ENCODE measurements at regions not wholly inside any gene's neighbourhood (a gene's known extent, or its start where the extent isn't known, plus 50 kb on each side); places are given as distances from the start of the nearest gene placed in this dataset.

- TF ChIP-seq NFIC (IDR thresholded peaks at IDR 0.05) (no peak), MAX (IDR thresholded peaks at IDR 0.05) (no peak), TCF12 (IDR thresholded peaks at IDR 0.05; ENCODE audit: low read depth) (no peak)
These were observed 1217.7 kb upstream of the CELF2 start for GRCh38 chr10:9800011-9800410.

- TF ChIP-seq TEAD4 (IDR thresholded peaks at IDR 0.05) (no peak), YY1 (IDR thresholded peaks at IDR 0.05; ENCODE audit: low read depth) (no peak), EGR1 (IDR thresholded peaks at IDR 0.05) (no peak), FOXM1 (IDR thresholded peaks at IDR 0.05; ENCODE audit: borderline replicate concordance, low read depth) (no peak), NFIC (IDR thresholded peaks at IDR 0.05) (no peak), RAD21 (IDR thresholded peaks at IDR 0.05; ENCODE audit: low read depth) (no peak)
- TF ChIP-seq, protein P1, sequence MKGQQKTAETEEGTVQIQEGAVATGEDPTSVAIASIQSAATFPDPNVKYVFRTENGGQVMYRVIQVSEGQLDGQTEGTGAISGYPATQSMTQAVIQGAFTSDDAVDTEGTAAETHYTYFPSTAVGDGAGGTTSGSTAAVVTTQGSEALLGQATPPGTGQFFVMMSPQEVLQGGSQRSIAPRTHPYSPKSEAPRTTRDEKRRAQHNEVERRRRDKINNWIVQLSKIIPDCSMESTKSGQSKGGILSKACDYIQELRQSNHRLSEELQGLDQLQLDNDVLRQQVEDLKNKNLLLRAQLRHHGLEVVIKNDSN (IDR thresholded peaks at IDR 0.05): no peak
These were observed 1217.1 kb upstream of the CELF2 start for GRCh38 chr10:9800571-9800970.

DNA sequence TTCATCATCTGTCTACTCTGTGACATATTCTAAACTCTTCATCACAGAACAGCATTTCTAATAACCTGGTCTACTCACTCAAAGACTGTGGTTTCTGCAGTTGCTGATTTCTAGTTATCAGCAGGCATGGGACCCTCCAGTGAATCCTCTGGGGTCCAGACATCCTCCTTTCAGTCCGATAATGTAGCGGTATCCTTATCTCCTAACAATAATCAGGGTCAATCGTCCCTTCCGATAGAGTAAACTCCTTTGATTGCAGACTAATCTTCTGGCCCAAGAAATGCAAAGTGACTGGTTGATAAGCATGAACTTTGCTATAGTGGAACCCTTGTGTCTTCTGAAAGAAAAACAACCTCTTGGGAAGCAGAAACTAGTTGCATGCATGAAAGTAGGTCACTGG is 1209.8 kb upstream of the CELF2 start:
- TF ChIP-seq CREB1 (IDR thresholded peaks at IDR 0.05; ENCODE audit: low read depth) (no peak), REST (IDR thresholded peaks at IDR 0.05; ENCODE audit: low read depth) (no peak), YY1 (IDR thresholded peaks at IDR 0.05; ENCODE audit: low read depth) (no peak), ZBTB7A (IDR thresholded peaks at IDR 0.05; ENCODE audit: low read depth) (no peak), TAF1 (IDR thresholded peaks at IDR 0.05; ENCODE audit: low read depth) (no peak), EP300 (IDR thresholded peaks at IDR 0.05; ENCODE audit: borderline replicate concordance) (no peak), EGR1 (IDR thresholded peaks at IDR 0.05) (no peak), TCF12 (IDR thresholded peaks at IDR 0.05; ENCODE audit: low read depth) (no peak), MAX (IDR thresholded peaks at IDR 0.05) (no peak), NFIC (IDR thresholded peaks at IDR 0.05) (no peak), RAD21 (IDR thresholded peaks at IDR 0.05; ENCODE audit: low read depth) (no peak), FOXM1 (IDR thresholded peaks at IDR 0.05; ENCODE audit: borderline replicate concordance, low read depth) (no peak), TEAD4 (IDR thresholded peaks at IDR 0.05) (no peak), CEBPB (IDR thresholded peaks at IDR 0.05) (no peak)
- TF ChIP-seq, protein P1 (IDR thresholded peaks at IDR 0.05): no peak

DNA sequence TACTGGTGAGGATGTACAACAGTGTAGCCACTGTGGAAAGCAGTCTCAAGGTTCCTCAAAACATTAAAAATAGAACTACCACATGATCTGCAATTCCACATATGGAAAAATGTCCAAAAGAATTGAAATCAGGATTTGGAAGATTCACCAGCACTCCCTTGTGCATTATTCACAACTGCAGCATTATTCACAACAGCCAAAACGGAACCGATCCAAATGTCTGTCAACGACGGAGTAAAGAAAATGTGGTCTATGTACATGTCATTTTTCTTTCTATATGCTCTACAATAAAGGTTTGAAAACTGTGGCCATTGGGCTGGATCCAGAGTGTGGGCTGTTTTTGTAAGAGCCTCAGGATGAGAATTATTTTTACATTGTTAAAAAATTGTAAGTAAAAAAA is 1206.1 kb upstream of the CELF2 start:
- TF ChIP-seq TEAD4 (IDR thresholded peaks at IDR 0.05): no peak
- no peak for TF ChIP-seq CREB1 (IDR thresholded peaks at IDR 0.05; ENCODE audit: low read depth)
- TF ChIP-seq TCF12 (IDR thresholded peaks at IDR 0.05; ENCODE audit: low read depth): no peak
- TF ChIP-seq EP300 (IDR thresholded peaks at IDR 0.05; ENCODE audit: borderline replicate concordance): no peak
- no peak for TF ChIP-seq NFIC (IDR thresholded peaks at IDR 0.05)
- no peak for TF ChIP-seq MAX (IDR thresholded peaks at IDR 0.05)
- no peak for TF ChIP-seq REST (IDR thresholded peaks at IDR 0.05; ENCODE audit: low read depth)
- TF ChIP-seq CEBPB (IDR thresholded peaks at IDR 0.05): no peak
- TF ChIP-seq RAD21 (IDR thresholded peaks at IDR 0.05; ENCODE audit: low read depth): no peak
- no peak for TF ChIP-seq ZBTB7A (IDR thresholded peaks at IDR 0.05; ENCODE audit: low read depth)
- TF ChIP-seq TAF1 (IDR thresholded peaks at IDR 0.05; ENCODE audit: low read depth): no peak

GRCh38 chr10:9814285-9814864 is 1203.3 kb upstream of the CELF2 start:
- TF ChIP-seq TEAD4 (IDR thresholded peaks at IDR 0.05) (no peak), EGR1 (IDR thresholded peaks at IDR 0.05) (no peak), TAF1 (IDR thresholded peaks at IDR 0.05; ENCODE audit: low read depth) (no peak), RAD21 (IDR thresholded peaks at IDR 0.05; ENCODE audit: low read depth) (no peak), TCF12 (IDR thresholded peaks at IDR 0.05; ENCODE audit: low read depth) (no peak), ZBTB7A (IDR thresholded peaks at IDR 0.05; ENCODE audit: low read depth) (no peak), YY1 (IDR thresholded peaks at IDR 0.05; ENCODE audit: low read depth) (no peak), CEBPB (IDR thresholded peaks at IDR 0.05) (no peak), MAX (IDR thresholded peaks at IDR 0.05) (no peak), EP300 (IDR thresholded peaks at IDR 0.05; ENCODE audit: borderline replicate concordance) (no peak), CREB1 (IDR thresholded peaks at IDR 0.05; ENCODE audit: low read depth) (no peak), FOXM1 (IDR thresholded peaks at IDR 0.05; ENCODE audit: borderline replicate concordance, low read depth) (no peak), NFIC (IDR thresholded peaks at IDR 0.05) (no peak), REST (IDR thresholded peaks at IDR 0.05; ENCODE audit: low read depth) (no peak)
- TF ChIP-seq, protein P1 (IDR thresholded peaks at IDR 0.05): no peak
